ENCODE measurements at regions not wholly inside any gene's neighbourhood (a gene's known extent, or its start where the extent isn't known, plus 50 kb on each side); places are given as distances from the start of the nearest gene placed in this dataset.
A peak's percentile ranks its signal among the peaks of the same experiment; 100 is the strongest.

- no peak for DNase-seq
Measured at GRCh38 chr10:59595593-59595992, 114.1 kb downstream of the SLC16A9 start.

GRCh38 chr10:59593768-59594167 is 115.9 kb downstream of the SLC16A9 start:
- DNase-seq = no peak

- no peak for DNase-seq
Measured at GRCh38 chr10:59589796-59590195, 119.9 kb downstream of the SLC16A9 start.

DNA sequence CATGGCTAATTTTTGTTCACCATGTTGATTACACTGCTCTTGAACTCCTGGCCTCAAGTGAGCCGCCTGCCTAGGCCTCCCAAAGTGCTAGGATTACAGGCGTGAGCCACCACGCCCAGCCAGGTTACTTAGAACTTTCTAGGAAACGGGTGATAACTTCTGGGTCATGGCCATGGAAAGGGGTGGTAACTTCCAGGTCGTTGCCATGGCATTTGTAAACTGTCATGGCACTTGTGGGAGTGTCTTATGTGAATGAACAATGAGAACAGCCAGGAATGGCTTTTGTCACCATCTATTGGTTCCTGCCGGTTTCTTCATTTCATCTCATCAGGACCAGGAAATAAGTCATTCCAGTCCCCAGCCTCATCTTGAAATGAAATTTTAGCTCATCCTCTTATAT is 120.9 kb downstream of the SLC16A9 start:
- DNase-seq = no peak

DNA sequence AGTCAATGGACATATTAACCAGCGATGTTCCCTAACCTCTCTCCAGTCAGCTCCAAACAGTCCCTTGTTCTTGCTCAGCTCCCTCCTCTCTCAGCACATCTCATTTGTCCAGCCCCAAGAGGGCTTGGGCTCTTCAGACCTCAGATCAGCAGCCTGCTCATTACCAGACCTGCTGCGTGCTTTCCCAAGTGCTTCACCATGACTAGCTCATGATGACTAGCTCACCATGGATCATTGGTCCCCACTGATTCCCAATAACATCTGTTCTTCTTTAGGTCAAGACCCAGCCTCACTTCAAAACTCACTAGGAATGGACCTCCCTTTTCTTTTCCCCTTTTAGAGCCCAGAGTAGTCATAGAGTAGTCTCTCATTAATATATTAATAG is 121.9 kb downstream of the SLC16A9 start:
- no peak for DNase-seq

DNA sequence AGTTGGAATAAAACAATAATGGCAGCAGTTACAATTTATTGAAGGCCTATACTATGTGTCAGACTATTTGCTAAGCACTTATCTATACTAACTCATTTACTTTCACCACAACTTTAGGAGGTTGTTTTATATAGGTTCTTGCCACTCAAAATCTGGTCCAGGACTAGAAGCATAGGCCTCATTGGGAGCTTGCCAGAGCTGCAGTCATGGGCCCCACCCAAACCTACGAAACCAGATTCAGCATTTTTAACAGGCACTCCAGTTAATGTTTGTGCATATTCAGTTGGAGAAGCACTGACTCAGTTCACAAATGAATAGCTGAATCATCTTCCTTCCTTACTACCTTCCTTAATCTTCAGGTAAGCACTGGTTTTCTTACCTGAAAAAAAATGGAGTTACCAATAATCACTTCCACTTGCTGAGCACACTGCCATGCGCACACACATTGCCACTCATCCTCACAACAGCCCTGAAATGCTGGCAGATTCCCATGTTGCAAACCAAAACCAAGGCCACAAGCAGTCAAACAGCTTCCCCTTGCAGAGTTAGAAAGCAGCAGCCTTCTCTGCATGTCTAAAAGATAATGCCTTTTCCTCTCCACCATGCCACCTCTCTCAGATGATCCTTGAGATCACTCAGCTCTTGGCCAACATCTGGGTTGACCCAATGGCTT is 122.4 kb downstream of the SLC16A9 start:
- DNase-seq = no peak

DNA sequence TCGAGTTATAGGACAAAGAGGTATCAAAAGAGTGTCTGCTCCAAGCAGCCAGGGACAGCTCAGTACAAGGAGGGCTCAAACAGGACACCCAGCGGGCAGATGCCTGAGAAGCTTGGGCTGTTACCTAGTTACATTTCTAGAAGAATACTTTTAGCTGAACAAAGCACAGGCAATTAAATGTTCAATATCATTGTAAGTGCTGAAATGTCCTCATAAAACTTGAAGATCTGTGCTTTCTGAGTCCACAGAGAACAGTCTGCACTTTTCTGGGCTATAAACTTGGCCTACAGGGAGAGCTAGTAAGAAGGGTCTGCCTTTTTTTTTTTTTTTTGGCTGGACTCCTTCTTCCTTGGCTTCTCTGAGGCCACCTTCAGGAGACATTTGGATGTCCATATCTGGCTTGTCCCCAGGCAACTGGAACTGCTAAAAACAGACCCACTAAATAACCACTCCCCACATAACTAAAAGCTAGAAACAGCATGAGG is 123.2 kb downstream of the SLC16A9 start:
- no peak for DNase-seq

GRCh38 chr10:59585046-59585700 is 124.5 kb downstream of the SLC16A9 start:
- peak; percentile 39 for DNase-seq

DNA sequence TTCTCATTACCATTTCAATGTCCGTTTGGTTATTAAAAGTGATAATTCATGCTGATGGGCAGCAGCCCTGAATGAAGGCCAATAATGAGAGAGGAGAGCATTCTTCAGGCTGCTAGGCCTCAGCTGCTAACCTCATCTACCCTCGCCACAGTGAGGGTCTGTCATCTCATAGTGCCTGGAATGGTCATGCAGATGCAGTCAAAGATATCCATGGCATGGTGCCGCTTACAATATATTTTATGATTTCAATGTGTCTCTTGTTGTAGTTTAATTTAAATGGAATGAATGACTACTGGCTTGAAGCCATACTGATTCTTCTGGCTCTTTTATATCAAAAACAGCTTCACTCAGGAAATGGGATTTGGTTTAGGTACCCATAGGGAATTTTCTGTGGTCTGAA is 126.9 kb downstream of the SLC16A9 start:
- DNase-seq = no peak

- DNase-seq = no peak
Measured at GRCh38 chr10:59582058-59582457, 127.6 kb downstream of the SLC16A9 start.

DNA sequence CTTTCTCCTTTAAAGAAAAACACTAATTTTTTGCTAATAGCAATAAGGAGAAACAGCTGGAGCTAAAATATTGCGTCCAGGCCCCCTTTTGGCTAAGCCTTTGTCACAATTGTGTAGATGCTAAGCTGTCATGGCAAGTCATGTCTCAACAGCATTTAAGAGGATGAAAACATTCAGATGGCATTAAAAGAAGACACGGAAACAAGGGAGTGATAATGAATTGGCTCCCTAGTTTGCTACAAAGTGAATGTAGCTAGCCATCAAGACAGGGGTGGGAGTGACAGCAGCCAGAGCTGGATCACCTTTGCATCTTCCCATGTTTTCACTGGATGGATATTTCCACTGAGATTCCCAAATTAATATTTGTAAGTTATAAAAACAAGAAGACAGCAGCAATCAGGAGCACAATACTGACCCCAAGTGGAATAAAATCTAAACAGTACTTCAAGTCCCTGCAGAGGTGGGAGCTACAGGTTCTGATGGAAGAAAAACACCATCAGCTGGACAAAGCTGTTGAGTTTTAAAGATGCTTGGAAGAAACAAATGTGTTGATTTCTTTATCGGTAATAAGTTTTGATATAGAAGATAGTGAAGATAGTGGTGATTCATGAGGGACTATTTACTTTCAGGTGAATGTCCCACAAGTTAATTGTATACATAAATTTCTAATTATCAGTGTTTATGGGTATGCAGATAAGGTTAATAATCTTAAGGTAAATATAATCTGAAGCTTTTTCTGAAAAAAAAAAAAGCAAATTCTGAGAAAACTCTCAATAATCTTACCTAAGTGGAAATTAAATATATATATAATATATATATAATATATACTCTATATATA is 129.4 kb downstream of the SLC16A9 start:
- peak; percentile 27 for DNase-seq

DNA sequence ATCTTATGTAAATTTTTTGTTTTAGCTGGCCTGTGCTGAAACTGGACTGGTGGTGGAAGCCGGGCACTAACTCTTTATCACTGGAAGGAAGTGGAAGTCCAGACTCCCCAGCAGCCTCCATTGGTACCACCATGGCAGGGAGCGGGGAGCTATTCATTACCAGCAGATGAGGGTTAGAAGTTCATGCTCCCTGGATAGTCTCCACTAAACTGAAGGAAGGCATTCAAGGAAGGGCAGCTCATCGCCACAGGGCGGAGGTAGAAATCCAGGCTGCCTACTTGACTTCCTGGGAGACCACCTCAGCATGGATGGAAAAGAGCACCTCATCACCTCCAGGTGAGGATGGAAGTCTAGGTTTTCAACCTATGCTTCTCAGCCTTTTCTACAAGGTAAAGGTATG is 130.9 kb downstream of the SLC16A9 start:
- no peak for DNase-seq

DNA sequence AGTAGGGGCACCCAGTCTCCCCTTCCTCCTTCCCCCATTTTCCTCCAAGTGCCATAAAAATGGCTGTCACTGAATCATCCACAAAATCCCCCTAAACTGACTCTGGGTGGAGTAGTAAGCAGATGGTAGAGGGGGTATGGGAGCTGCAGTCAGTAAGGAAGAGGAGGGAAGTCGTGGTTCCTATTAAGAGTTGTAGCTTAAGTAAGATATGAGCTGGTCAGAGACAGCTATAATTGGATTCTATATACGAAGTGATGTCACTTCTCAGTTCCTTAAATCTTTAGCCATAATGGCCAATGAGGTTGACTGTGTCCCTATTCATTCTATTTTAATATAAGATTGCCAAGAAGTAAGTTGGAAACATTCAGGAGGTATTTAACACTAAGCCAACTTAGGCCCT is 131.7 kb downstream of the SLC16A9 start:
- DNase-seq = no peak

GRCh38 chr10:59575269-59575668 is 134.4 kb downstream of the SLC16A9 start:
- DNase-seq = no peak

GRCh38 chr10:59563531-59563930 is 146.1 kb downstream of the SLC16A9 start:
- DNase-seq = no peak

DNA sequence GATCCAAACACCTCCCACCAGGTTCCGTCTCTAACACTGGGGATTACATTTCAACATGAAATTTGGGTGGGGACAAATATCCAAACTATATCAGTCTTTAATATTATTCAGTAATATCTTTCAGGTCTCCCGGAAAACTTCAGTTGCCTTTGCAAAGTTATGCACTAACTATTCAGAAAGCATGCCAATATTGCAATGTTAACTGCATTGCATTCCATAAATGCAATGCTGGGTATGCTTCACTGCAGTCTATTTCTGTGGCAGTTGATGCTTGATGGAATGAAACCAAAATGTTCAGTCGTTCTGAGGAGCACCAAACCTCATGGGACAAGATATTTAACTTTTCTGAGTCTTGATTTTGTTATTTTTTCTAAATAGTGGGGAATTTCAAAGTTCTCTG is 147.5 kb downstream of the SLC16A9 start:
- no peak for DNase-seq

DNA sequence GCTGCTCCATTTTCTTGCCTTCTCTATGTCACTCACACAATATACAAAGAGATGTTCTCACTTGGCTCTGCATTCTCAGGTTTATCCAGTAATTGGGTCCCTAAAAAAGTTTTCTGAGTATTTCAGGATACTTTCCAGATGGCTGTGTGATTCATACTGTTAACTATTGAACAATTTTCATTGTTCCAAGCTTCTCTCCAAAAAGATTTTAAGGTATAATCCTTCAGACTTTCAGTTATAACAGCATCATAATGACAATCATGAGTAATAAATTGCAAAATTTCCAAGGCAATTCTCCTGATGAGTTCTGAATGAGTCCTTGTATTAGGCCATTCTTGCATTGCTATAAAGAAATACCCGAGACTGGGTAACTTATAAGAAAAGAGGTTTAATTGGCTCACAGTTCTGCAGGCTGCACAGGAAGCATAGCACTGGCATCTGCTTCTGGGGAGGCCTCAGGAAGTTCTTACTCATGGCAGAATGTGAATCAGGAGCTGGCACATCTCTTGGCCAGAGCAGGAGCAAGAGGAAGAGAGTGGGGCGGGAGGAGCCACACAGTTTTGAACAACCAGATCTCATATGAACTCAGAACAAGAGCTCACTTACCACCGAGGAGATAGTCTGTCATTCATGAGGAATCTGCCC is 148.1 kb downstream of the SLC16A9 start:
- no peak for DNase-seq

DNA sequence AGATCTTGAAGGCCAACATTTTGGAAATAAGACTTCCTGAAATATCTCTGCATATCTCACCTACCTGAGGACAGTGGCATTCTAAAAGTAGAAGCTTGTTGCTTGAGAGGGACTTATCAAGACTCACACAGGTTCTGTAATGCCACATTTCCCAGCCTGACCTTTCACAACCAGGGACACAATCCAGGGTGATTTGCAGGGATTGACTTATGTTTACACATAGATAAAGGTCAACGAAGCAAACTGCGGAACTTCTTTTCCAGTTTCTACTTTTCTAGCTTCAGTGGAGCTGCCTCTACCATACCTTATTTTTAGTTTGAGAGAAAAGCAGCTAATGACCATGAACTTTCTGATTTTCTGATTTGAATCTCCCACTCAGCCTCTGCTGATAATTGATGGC is 148.7 kb downstream of the SLC16A9 start:
- no peak for DNase-seq

DNA sequence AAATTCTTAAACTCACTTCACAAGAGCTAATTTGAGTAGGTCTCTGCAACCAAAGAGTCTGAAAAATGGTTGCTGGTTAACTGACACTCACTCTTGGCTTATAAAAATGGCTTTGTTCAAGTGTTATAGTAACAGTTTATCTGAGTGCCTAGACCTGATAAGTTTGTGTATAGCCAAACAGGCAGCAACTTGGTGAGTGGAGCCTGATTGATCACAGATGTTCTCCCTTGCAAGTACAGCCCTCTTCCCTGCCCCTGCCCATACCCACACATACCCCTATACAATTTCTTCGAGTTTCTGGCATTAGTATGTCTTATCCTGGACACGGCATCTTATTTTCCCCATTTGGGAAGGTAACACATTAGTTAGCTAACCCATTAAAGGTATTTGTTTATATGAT is 149.5 kb downstream of the SLC16A9 start:
- DNase-seq = no peak

DNA sequence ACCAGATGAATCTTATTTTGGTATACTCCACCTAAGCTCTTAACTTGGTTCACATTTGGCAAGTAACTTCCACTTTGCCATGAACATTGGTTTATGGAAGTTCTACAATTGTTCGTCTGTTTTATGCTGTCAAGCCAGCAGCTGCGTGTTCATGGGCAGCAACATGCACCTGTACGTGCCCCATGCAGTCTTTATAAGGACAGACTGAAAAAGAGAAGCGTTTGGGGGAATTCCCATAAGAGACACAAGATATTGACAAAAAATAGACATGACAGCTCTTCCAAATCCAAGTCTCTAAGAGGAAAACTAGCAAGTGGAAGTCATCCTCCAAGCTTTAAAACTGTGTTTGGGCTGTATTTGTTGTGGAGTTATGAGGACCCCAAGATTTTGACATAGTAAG is 151.6 kb downstream of the SLC16A9 start:
- DNase-seq = no peak

DNA sequence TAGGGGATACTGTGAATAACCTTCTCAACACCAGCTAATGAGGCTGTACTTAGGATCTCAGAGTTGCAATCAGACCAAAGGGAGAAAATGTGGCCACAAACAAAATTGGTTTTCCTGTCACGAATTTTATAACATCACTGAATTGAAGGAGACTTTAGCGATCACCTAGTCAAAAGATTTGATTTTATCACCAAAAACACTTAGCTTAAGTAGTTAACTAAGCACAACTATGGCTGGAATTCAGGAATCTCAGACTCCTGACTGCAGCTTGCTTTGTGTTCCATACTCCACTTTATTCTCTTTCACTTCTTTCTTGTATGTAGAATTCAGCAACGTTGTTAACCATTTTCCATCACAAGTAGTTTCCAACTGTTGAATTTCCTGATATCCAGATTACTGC is 152.0 kb downstream of the SLC16A9 start:
- DNase-seq = no peak

DNA sequence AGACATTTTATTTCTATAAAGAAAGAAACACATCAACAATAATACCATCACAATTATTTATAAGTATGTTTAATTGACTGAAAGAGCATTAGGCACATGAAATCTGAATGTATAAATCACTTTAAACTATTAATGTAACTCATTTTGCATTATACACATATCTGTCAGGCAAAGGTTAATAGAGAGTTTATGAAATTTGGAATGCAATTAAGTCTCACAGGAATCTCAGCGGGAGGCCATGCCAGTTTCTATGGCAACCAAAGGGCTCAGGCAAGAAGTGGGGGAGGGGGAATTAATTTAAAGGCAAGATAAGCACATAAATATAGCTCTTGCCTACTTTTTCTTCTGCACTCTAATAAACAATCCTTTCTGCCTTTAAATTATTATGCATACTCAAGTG is 152.6 kb downstream of the SLC16A9 start:
- DNase-seq = no peak

DNA sequence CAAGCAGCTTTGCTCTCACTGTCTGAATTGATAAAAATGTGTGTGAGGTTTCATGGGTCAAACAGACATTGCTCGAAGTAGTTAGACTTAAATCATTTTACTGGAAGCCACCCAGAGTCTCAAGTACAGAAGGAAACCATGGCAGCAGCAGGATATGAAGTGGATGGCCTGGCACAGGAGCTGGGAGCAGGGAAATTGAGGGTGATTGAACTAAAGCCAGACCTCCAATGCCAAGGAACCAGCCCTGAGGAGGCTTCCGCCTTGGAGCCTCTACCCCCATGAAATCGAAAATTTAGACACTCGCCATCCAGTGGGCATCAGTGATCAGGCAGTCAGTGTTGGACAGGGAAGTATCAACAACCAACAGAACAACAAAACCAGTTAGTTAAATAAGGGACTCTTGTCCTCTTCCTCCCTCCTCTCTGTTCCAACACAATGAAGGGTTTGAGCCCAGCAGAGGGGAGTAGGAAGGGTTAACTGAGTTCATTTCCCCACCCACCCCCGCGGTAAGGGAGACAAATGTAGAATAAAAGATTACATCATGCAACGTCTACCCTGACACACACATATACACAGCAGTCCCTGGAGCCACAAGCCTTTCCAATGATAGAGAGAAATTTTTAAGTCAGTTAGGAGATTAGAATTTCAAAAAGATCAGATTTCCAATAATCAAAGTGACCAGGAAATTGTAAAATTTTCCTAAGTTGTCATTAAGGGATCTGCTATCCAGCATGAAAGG is 156.3 kb downstream of the SLC16A9 start:
- DNase-seq = no peak
